ENCODE measurements at regions not wholly inside any gene's neighbourhood (a gene's known extent, or its start where the extent isn't known, plus 50 kb on each side); places are given as distances from the start of the nearest gene placed in this dataset.

DNA sequence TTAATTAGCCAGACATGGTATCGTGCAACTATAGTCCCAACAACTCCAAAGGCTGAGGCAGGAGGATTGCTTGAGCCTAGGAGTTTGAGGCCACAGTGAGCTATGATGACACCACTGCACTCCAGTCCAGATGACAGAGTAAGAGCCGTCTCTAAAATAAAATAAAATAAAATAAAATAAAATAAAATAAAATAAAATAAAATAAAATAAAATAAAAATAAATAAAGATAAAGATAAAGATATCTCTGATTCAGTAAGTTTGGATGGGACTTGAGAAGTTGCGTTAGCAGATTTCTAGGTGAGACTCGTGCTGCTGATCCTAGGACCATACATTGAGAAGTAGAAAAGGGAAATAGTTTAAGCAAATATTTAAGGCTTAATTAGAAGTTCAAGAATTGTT is 254.8 kb upstream of the FAM241A start:
- intact Hi-C loops (cut with DNase I, micrococcal nuclease), result no loop called here
- no peaks in the 10 kb centered on the region for H3K9me3 ChIP-seq
- no peaks in the 10 kb centered on the region for H3K4me1 ChIP-seq (ENCODE audit: low read depth)
- H3K4me3 ChIP-seq, result no peak overlapping the region
- ATAC-seq (no peak), DNase-seq (no peak)
- TF ChIP-seq, protein P1, sequence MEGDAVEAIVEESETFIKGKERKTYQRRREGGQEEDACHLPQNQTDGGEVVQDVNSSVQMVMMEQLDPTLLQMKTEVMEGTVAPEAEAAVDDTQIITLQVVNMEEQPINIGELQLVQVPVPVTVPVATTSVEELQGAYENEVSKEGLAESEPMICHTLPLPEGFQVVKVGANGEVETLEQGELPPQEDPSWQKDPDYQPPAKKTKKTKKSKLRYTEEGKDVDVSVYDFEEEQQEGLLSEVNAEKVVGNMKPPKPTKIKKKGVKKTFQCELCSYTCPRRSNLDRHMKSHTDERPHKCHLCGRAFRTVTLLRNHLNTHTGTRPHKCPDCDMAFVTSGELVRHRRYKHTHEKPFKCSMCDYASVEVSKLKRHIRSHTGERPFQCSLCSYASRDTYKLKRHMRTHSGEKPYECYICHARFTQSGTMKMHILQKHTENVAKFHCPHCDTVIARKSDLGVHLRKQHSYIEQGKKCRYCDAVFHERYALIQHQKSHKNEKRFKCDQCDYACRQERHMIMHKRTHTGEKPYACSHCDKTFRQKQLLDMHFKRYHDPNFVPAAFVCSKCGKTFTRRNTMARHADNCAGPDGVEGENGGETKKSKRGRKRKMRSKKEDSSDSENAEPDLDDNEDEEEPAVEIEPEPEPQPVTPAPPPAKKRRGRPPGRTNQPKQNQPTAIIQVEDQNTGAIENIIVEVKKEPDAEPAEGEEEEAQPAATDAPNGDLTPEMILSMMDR (IDR thresholded peaks at IDR 0.05), result no peak
- no peaks in the 10 kb centered on the region for H3K36me3 ChIP-seq (ENCODE audit: low read depth)

DNA sequence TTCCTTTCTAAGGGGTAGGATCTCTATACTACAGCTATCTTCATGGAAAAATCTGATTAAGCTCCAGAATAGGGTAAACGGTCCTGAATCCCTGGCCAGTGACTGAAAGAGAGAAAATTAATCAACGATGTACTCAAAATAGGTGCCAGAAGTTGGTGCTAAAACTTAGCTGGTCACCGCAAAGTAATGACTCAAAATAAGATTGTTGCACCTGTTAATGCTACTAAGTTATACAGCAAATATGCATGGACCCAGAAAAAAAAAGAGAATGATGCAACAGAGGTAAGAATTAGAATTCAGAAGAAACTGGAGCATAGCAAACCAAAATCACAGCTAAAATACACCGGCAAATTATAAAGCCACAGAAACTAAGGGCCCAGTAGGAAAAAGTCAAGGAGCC is 239.7 kb upstream of the FAM241A start:
- Histone ChIP-seq H3K4me1 (ENCODE audit: low read depth) (no peaks in the 10 kb centered on the region), H3K4me3 (no peak overlapping the region), H3K9me3 (no peaks in the 10 kb centered on the region), H3K36me3 (ENCODE audit: low read depth) (no peaks in the 10 kb centered on the region)
- intact Hi-C loops (cut with DNase I, micrococcal nuclease), result no loop called here
- ATAC-seq (no peak), DNase-seq (no peak)
- TF ChIP-seq, protein P1 (IDR thresholded peaks at IDR 0.05), result no peak

DNA sequence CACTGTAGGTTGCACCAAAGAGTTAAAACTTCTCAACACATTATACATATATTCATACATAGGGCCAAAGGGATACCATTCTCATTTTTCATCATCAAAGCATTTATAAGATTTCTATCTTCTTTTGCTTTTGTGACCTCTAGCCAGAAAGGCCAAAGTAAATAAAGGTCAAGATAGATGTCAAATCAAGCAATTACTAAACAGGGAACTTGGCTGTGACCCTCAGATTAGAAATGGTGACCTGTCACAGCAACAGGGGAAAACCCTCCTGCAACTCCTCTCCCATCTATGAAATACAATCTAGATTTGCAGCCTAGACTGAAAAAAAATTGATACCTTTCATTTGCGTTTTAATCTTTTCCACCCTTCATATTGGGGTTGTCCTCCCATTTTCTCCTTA is 225.6 kb upstream of the FAM241A start:
- H3K9me3 ChIP-seq, result no peaks in the 10 kb centered on the region
- no peak for ATAC-seq
- intact Hi-C loops (cut with DNase I, micrococcal nuclease), result no loop called here
- no peak overlapping the region for H3K4me3 ChIP-seq
- TF ChIP-seq, protein P1 (IDR thresholded peaks at IDR 0.05), result no peak
- DNase-seq, result no peak
- no peaks in the 10 kb centered on the region for H3K4me1 ChIP-seq (ENCODE audit: low read depth)
- H3K36me3 ChIP-seq (ENCODE audit: low read depth), result no peaks in the 10 kb centered on the region

DNA sequence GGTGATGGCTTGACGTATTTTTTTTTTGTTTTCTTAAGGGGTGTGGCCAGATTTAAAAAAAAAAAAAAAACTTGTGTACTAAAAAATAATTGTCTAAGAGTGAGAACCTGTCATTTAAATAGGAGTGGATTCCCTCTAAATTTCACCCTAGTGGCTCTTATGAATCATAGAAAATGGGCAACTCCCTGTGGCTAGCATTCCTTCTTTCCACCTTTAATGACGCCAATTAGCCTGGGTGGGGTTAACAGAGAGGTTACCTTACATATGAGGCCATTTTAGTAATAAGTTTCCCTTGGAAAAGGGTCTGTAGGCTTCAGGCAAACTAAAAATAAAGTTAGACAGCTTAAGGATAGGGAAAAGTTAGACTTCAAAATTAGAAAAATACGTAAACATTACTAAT is 223.5 kb upstream of the FAM241A start:
- no peaks in the 10 kb centered on the region for H3K9me3 ChIP-seq
- no peak overlapping the region for H3K4me3 ChIP-seq
- H3K4me1 ChIP-seq (ENCODE audit: low read depth), result no peaks in the 10 kb centered on the region
- H3K36me3 ChIP-seq (ENCODE audit: low read depth), result no peaks in the 10 kb centered on the region
- intact Hi-C loops (cut with DNase I, micrococcal nuclease), result no loop called here
- ATAC-seq, result no peak
- TF ChIP-seq, protein P1 (IDR thresholded peaks at IDR 0.05), result no peak
- DNase-seq, result no peak

DNA sequence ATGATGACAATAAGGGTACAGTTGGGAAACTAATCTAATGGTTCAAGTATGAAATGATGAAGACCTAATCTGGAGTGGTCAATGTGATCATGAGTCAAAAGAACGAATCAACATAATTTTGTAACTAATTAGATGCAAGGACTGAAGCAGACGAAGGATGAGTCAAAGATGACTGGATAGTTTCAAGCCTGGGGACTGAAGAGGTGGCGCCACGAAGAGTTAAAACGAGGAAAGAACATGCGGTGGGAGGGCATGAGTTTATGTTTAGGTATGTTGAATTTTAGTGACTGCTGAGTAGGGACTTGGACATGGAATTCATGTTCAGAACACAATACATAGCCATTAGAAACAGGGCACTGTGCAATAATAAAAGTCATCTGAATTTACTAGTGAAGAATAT is 221.5 kb upstream of the FAM241A start:
- TF ChIP-seq, protein P1 (IDR thresholded peaks at IDR 0.05), result no peak
- Histone ChIP-seq H3K4me3 (no peak overlapping the region), H3K4me1 (ENCODE audit: low read depth) (no peaks in the 10 kb centered on the region), H3K36me3 (ENCODE audit: low read depth) (no peaks in the 10 kb centered on the region), H3K9me3 (no peaks in the 10 kb centered on the region)
- no peak for DNase-seq
- no peak for ATAC-seq
- intact Hi-C loops (cut with DNase I, micrococcal nuclease), result no loop called here

DNA sequence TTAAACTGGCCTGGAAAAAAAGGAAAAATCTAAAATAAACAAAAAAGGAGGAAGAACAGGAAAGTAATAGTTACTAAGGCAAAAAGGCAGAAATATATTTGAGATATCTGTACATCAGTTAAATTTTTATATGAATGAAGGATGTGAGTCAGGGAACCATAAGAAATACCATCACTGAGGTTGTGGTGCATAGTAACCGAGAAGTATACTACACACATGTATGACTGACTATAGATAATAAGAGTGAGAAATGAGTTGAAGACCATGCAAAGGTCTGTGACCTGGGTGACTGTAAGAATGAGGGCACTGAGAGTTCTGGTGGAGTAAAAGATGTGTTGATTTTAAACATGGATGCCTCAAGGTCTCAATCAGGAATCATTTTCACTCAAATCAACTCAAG is 220.6 kb upstream of the FAM241A start:
- intact Hi-C loops (cut with DNase I, micrococcal nuclease), result no loop called here
- no peak overlapping the region for H3K4me3 ChIP-seq
- no peak for ATAC-seq

More for the DNA sequence above, 220.6 kb upstream of the FAM241A start:
- no peaks in the 10 kb centered on the region for H3K36me3 ChIP-seq (ENCODE audit: low read depth)
- no peak for DNase-seq
- no peaks in the 10 kb centered on the region for H3K9me3 ChIP-seq
- TF ChIP-seq, protein P1 (IDR thresholded peaks at IDR 0.05), result no peak
- no peaks in the 10 kb centered on the region for H3K4me1 ChIP-seq (ENCODE audit: low read depth)

Measured in mucosa of descending colon (tissue), 3 donors.